PFSK-1 (cell line): ENCODE measurements at regions not wholly inside any gene's neighbourhood (a gene's known extent, or its start where the extent isn't known, plus 50 kb on each side); places are given as distances from the start of the nearest gene placed in this dataset.

Source experiments
- FOXP2 ChIP-seq: optimal IDR thresholded peaks from 2 replicates; pipeline ENCODE3; 2011; ENCODE audit warnings: borderline replicate concordance, control low read depth, inconsistent platforms; ENCODE audit not compliant: insufficient read depth; ENCODE audit errors: extremely low read length, extremely low read depth
- POLR2AphosphoS5 ChIP-seq: IDR thresholded peaks from 2 replicates; pipeline ENCODE4 v1.6.1; 2012; ENCODE audit warnings: low read depth, mild to moderate bottlenecking, control low read depth, low read length, moderate library complexity
- SIN3A ChIP-seq: IDR thresholded peaks from 2 replicates; pipeline ENCODE4 v1.6.1; 2012; ENCODE audit warnings: mild to moderate bottlenecking, low read length, moderate library complexity, borderline replicate concordance; ENCODE audit not compliant: insufficient read depth
- TAF1 ChIP-seq: IDR thresholded peaks from 2 replicates; pipeline ENCODE4 v1.6.1; 2012; ENCODE audit warnings: low read length, control low read depth, borderline replicate concordance; ENCODE audit not compliant: insufficient read depth
- TF ChIP-seq, protein P1 (sequence below), 2 experiments: IDR thresholded peaks; 2 replicates each; pipeline versions ENCODE4 v1.6.1 to v1.8.0; 2011 to 2012; ENCODE audit warnings: low read depth in 2 of 2, low read length in 2 of 2, control low read depth in 1 of 2, inconsistent platforms in 1 of 2, mild to moderate bottlenecking in 1 of 2, moderate library complexity in 1 of 2; ENCODE audit not compliant: insufficient read depth in 1 of 2

DNA sequence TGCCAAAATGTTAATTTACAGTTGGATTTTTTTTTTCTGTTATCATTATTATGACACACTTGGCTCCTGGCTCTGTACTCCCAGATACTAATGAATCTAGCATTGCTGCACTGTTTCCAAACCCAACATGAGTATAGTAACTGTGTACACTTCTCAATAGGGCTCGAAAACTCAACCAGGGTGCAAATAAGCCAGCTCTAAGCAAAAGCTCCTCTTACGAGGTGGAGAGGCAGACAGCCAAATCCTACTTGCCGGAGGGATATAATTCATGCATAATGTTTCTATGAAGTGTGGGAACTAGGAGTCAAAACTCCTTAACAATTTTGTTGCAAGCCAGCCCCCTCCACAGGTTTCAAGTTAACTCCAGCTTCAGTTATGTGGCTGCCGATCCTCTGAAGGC, 510.4 kb upstream of the ZP4 start:
- no peak for TF ChIP-seq TAF1
- TF ChIP-seq SIN3A, result no peak
- no peak for TF ChIP-seq FOXP2

DNA sequence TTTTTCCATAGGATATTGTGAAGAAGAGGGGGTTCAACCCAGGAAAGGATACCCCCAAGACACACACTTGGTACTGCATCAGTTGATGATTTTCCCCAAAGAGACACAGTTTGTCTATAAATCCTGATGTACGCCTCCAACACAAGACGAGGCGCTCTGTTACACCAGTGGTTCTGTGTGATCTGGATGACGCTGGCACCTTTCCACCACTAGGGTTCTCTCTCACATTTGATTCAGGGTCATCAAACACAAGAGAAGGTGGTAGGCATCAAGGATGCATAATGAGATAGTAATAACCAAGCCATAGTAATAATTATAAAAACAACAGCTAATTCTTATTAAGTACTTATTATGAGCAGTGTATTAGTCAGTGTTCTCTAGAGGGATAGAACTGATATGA, 508.8 kb upstream of the ZP4 start:
- no peak for TF ChIP-seq TAF1
- no peak for TF ChIP-seq SIN3A
- TF ChIP-seq POLR2AphosphoS5, result no peak
- TF ChIP-seq FOXP2, result no peak
- TF ChIP-seq, protein P1, sequence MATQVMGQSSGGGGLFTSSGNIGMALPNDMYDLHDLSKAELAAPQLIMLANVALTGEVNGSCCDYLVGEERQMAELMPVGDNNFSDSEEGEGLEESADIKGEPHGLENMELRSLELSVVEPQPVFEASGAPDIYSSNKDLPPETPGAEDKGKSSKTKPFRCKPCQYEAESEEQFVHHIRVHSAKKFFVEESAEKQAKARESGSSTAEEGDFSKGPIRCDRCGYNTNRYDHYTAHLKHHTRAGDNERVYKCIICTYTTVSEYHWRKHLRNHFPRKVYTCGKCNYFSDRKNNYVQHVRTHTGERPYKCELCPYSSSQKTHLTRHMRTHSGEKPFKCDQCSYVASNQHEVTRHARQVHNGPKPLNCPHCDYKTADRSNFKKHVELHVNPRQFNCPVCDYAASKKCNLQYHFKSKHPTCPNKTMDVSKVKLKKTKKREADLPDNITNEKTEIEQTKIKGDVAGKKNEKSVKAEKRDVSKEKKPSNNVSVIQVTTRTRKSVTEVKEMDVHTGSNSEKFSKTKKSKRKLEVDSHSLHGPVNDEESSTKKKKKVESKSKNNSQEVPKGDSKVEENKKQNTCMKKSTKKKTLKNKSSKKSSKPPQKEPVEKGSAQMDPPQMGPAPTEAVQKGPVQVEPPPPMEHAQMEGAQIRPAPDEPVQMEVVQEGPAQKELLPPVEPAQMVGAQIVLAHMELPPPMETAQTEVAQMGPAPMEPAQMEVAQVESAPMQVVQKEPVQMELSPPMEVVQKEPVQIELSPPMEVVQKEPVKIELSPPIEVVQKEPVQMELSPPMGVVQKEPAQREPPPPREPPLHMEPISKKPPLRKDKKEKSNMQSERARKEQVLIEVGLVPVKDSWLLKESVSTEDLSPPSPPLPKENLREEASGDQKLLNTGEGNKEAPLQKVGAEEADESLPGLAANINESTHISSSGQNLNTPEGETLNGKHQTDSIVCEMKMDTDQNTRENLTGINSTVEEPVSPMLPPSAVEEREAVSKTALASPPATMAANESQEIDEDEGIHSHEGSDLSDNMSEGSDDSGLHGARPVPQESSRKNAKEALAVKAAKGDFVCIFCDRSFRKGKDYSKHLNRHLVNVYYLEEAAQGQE (IDR thresholded peaks at IDR 0.05; ENCODE audit: insufficient read depth in 1 of 2, low read depth in 2 of 2, low read length in 2 of 2), result no peak

DNA sequence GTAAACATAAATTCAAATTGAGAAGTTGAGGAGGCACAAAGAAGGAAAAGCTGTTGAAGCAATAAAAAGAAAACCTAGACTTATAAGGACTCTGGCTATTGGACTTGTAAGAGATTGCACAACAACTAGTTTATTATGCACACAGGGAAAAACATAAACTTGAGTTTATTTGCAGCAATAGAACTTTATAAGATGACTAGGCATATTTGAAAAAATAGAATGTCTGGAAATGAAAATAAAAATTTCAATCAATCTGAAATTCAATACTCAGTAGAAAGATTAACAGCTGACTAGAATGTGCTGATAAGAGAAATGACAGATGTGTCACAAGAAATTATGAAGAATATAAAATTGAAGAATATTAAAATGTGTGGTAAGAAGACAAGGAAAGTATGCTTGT, 505.4 kb upstream of the ZP4 start:
- TF ChIP-seq TAF1 (no peak), SIN3A (no peak), FOXP2 (no peak), POLR2AphosphoS5 (no peak)
- TF ChIP-seq, protein P1 (IDR thresholded peaks at IDR 0.05; ENCODE audit: insufficient read depth in 1 of 2, low read depth in 2 of 2, low read length in 2 of 2), result no peak

DNA sequence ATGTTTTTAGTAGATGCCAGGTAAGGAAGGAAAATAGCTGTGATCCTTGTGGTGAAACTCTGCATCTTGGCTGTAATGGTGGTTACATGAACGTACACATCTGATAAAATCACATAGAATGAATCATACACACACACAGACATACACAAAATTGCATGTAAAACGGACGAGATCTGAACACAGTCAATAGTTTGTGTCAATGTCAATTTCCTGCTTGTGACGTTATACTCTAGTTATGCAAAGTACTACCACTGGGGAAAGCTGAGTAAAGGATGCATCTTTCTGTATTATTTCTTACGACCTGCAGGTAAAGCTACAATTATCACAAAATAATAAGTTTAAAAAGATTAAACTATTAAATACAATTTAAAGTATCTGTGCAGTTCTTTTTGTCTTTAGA, 493.7 kb upstream of the ZP4 start:
- TF ChIP-seq SIN3A, result no peak
- TF ChIP-seq TAF1, result no peak
- TF ChIP-seq FOXP2, result no peak
- TF ChIP-seq POLR2AphosphoS5, result no peak
- TF ChIP-seq, protein P1 (IDR thresholded peaks at IDR 0.05; ENCODE audit: insufficient read depth in 1 of 2, low read depth in 2 of 2, low read length in 2 of 2), result no peak

DNA sequence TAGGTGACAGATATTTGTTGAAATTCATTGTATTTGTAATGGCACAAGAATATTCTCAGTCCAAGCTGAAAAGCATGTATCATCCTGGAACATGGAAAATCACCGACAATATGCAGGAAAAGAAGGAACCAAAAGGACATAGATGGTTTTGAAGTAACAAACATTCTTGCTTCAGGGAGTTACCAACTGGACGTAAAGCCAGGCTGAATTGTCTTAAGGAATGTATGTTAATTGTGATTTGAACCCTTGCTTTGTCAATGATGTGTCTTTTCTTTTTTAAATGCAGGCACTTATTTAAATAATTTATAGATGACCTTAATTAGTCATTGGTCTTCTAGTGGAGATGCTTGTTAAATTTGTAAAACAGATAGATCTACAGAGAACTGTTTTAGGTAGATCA, 489.4 kb upstream of the ZP4 start:
- no peak for TF ChIP-seq POLR2AphosphoS5

DNA sequence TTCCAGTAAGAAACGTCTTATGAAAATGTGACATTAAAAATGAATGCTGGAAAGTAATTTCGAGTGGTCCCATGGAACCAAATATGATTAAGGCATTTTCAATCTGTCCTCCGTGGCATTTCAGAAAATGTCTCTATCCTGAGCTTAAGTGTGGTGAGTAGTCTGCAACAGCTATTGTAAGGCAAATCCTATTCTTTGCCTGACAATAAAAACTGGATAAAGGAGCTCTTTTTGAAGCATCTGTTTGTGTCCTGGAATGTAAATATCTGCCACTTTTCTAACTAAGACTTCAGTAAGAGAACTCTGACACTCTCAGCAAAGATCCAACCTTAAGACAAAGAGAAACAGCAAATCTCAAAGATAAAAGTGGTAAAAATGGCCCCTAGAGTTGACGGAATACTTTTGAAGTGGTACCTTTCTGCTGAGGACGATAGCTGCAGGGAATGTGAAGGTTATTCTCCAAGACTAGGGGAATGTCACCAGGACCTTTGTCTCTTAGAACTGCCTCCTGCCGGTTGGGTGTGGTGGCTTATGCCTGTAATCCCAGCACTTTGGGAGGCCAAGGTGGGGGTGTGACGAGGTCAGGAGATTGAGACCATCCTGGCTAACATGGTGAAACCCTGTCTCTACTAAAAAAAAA, 486.7 kb upstream of the ZP4 start:
- no peak for TF ChIP-seq TAF1
- TF ChIP-seq POLR2AphosphoS5, result no peak
- TF ChIP-seq, protein P1 (IDR thresholded peaks at IDR 0.05; ENCODE audit: insufficient read depth in 1 of 2, low read depth in 2 of 2, low read length in 2 of 2), result no peak
- TF ChIP-seq SIN3A, result no peak
- TF ChIP-seq FOXP2, result no peak
